ENCODE measurements at regions not wholly inside any gene's neighbourhood (a gene's known extent, or its start where the extent isn't known, plus 50 kb on each side); places are given as distances from the start of the nearest gene placed in this dataset.

- TF ChIP-seq CTCF (IDR thresholded peaks at IDR 0.05; ENCODE audit: control extremely low read depth in 1 of 3, insufficient read depth in 1 of 3, low read depth in 1 of 3, low read length in 3 of 3) (no peak), SP1 (IDR thresholded peaks at IDR 0.05; ENCODE audit: low read depth, low read length) (no peak), POLR2A (IDR thresholded peaks at IDR 0.05; ENCODE audit: control extremely low read depth in 1 of 2, low read depth in 2 of 2, low read length in 2 of 2) (no peak), TAF1 (IDR thresholded peaks at IDR 0.05; ENCODE audit: low read depth, low read length) (no peak)
Observed at GRCh38 chr4:164616961-164617360, 137.0 kb upstream of the SMIM31 start.

All from H1 (cell line).